BJ (cell line): ENCODE measurements at regions not wholly inside any gene's neighbourhood (a gene's known extent, or its start where the extent isn't known, plus 50 kb on each side); places are given as distances from the start of the nearest gene placed in this dataset.

Experiments used
- CTCF ChIA-PET: fragments of 350-600 bp; formaldehyde crosslinking; extraction: SDS; loops from one replicate; lab custom pipeline; 2021; ENCODE audit warnings: antibody characterized with exemption, inconsistent platforms; lab: Yijun Ruan, JAX
- POLR2A ChIA-PET: fragments of 300-600 bp; sonication (Branson Sonifier 250); formaldehyde crosslinking; extraction: SDS; loops from one replicate; lab custom pipeline; 2021; ENCODE audit warnings: antibody characterized with exemption; lab: Charles Lee
- DNase-seq: peaks from one replicate; pipeline ENCODE4 v3.0.0-alpha.2; 2011; ENCODE audit warnings: low read depth
- H3K27me3 ChIP-seq: 2 replicates; pipeline ENCODE4 v1.6.0; 2011; ENCODE audit warnings: low read length; ENCODE audit not compliant: control insufficient read depth, insufficient read depth
- H3K36me3 ChIP-seq: 2 replicates; pipeline ENCODE4 v1.5.1; 2011; ENCODE audit warnings: low read length; ENCODE audit not compliant: control insufficient read depth, insufficient read depth
- H3K4me3 ChIP-seq: 2 replicates; pipeline ENCODE4 v1.5.1; 2011; ENCODE audit warnings: low read depth, mild to moderate bottlenecking, control low read depth, low read length
- CTCF ChIP-seq: IDR thresholded peaks from 2 replicates; pipeline ENCODE4 v1.5.1; 2011; ENCODE audit warnings: low read depth, mild to moderate bottlenecking, control low read depth, inconsistent platforms, low read length, moderate library complexity; ENCODE audit not compliant: insufficient read depth

GRCh38 chr5:105899726-105900125, 1771.0 kb downstream of the EFNA5 start:
- no peaks in the 10 kb centered on the region for H3K27me3 ChIP-seq
- DNase-seq: no peak
- no peak overlapping the region for H3K4me3 ChIP-seq
- H3K36me3 ChIP-seq: no peaks in the 10 kb centered on the region
- ChIA-PET CTCF (no interaction called here), POLR2A (no interaction called here)
- no peak for TF ChIP-seq CTCF

GRCh38 chr5:105898183-105898582, 1772.6 kb downstream of the EFNA5 start:
- Histone ChIP-seq H3K27me3 (no peaks in the 10 kb centered on the region), H3K4me3 (no peak overlapping the region), H3K36me3 (no peaks in the 10 kb centered on the region)
- no peak for TF ChIP-seq CTCF
- ChIA-PET CTCF (no interaction called here), POLR2A (no interaction called here)
- DNase-seq: no peak

GRCh38 chr5:105885266-105885665, 1785.5 kb downstream of the EFNA5 start:
- POLR2A ChIA-PET: no interaction called here
- Histone ChIP-seq H3K36me3 (no peaks in the 10 kb centered on the region), H3K4me3 (no peak overlapping the region), H3K27me3 (no peaks in the 10 kb centered on the region)
- no peak for TF ChIP-seq CTCF
- DNase-seq: no peak
- CTCF ChIA-PET: no interaction called here

- ChIA-PET CTCF (interaction anchor here (0.7 kb wide), 1 partner anchor 201 kb away, joined by 3 read pairs; no protein-coding TSS in a partner anchor), POLR2A (no interaction called here)
- TF ChIP-seq CTCF: no peak
- H3K36me3 ChIP-seq: no peaks in the 10 kb centered on the region
- H3K4me3 ChIP-seq: no peak overlapping the region
- no peak for DNase-seq
- no peaks in the 10 kb centered on the region for H3K27me3 ChIP-seq
Observed at GRCh38 chr5:105882956-105883481, 1787.7 kb downstream of the EFNA5 start.

GRCh38 chr5:105878402-105878801, 1792.3 kb downstream of the EFNA5 start:
- POLR2A ChIA-PET: no interaction called here
- Histone ChIP-seq H3K27me3 (no peaks in the 10 kb centered on the region), H3K4me3 (no peak overlapping the region), H3K36me3 (no peaks in the 10 kb centered on the region)
- CTCF ChIA-PET: no interaction called here
- DNase-seq: no peak
- no peak for TF ChIP-seq CTCF
